GM23338 (cell line): ENCODE measurements at regions not wholly inside any gene's neighbourhood (a gene's known extent, or its start where the extent isn't known, plus 50 kb on each side); places are given as distances from the start of the nearest gene placed in this dataset.

Experiments used
- ATAC-seq: fragments of 200-7000 bp; cut with Tn5 transposase; 3 replicates; pipeline ENCODE4 v1.9.1; 2020
- DNase-seq: peaks from one replicate; pipeline ENCODE4 v3.0.0-alpha.2; 2015; ENCODE audit warnings: low spot score
- H2AFZ ChIP-seq: fragments of 200-600 bp; sonication (generic); 2 replicates; pipeline ENCODE4 v1.8.0; 2016; ENCODE audit warnings: antibody characterized with exemption, mild to moderate bottlenecking, moderate library complexity
- H3F3A ChIP-seq: fragments of 200-600 bp; sonication (generic); replicated peaks from 2 replicates; pipeline ENCODE4 v1.8.0; 2017; ENCODE audit warnings: antibody characterized with exemption, mixed run types, low read depth
- H3K27ac ChIP-seq: fragments of 200-600 bp; sonication (generic); 2 replicates; pipeline ENCODE4 v1.6.1; 2016; ENCODE audit warnings: low read depth
- H3K27me3 ChIP-seq: fragments of 200-600 bp; sonication (generic); 2 replicates; pipeline ENCODE4 v1.8.0; 2016; ENCODE audit warnings: mild to moderate bottlenecking, mixed run types, moderate library complexity; ENCODE audit not compliant: insufficient read depth
- H3K36me3 ChIP-seq: fragments of 200-600 bp; sonication (generic); 2 replicates; pipeline ENCODE4 v1.8.0; 2016; ENCODE audit warnings: mild to moderate bottlenecking; ENCODE audit not compliant: insufficient read depth
- H3K4me1 ChIP-seq: fragments of 200-600 bp; sonication (generic); 2 replicates; pipeline ENCODE4 v1.8.0; 2016; ENCODE audit warnings: mild to moderate bottlenecking, moderate library complexity; ENCODE audit not compliant: insufficient read depth
- H3K4me2 ChIP-seq: fragments of 200-600 bp; sonication (generic); 2 replicates; pipeline ENCODE4 v1.7.1; 2017; ENCODE audit warnings: mixed run types
- H3K4me3 ChIP-seq: fragments of 200-600 bp; sonication (generic); 2 replicates; pipeline ENCODE4 v1.6.1; 2016; ENCODE audit warnings: mixed run types
- H3K79me2 ChIP-seq: fragments of 200-600 bp; sonication (generic); replicated peaks from 2 replicates; pipeline ENCODE4 v1.8.0; 2017; ENCODE audit warnings: mild to moderate bottlenecking; ENCODE audit not compliant: insufficient read depth
- H3K9me2 ChIP-seq: fragments of 200-600 bp; sonication (generic); 2 replicates; pipeline ENCODE4 v1.8.0; 2017; ENCODE audit not compliant: insufficient read depth
- H4K20me1 ChIP-seq: fragments of 200-600 bp; sonication (generic); replicated peaks from 2 replicates; pipeline ENCODE4 v1.8.0; 2017; ENCODE audit warnings: mild to moderate bottlenecking; ENCODE audit not compliant: insufficient read depth
- H3K27ac Mint-ChIP-seq: 2 replicates; pipeline ENCODE4 v1.8.0; 2020; ENCODE audit warnings: inconsistent platforms, mild to moderate bottlenecking, moderate library complexity, mixed read lengths
- H3K27me3 Mint-ChIP-seq: 3 replicates; pipeline ENCODE4 v1.8.0; 2022; ENCODE audit warnings: low read depth, mild to moderate bottlenecking, moderate library complexity, mixed read lengths, inconsistent platforms; ENCODE audit not compliant: insufficient read depth, poor library complexity
- H3K36me3 Mint-ChIP-seq: 3 replicates; pipeline ENCODE4 v1.8.0; 2021; ENCODE audit warnings: low read depth, mild to moderate bottlenecking, inconsistent platforms, moderate library complexity, mixed read lengths
- H3K4me1 Mint-ChIP-seq: 3 replicates; pipeline ENCODE4 v1.8.0; 2020; ENCODE audit warnings: mild to moderate bottlenecking, inconsistent platforms, mixed read lengths
- H3K4me3 Mint-ChIP-seq: 3 replicates; pipeline ENCODE4 v1.8.0; 2021; ENCODE audit warnings: moderate library complexity, mild to moderate bottlenecking, inconsistent platforms, mixed read lengths
- H3K9me3 Mint-ChIP-seq: 3 replicates; pipeline ENCODE4 v1.8.0; 2020; ENCODE audit warnings: moderate library complexity, mild to moderate bottlenecking, inconsistent platforms, mixed read lengths
- CREB1 ChIP-seq: fragments of 250-450 bp; sonication (Bioruptor Pico); IDR thresholded peaks from 2 replicates; pipeline ENCODE4 v1.5.0; 2020; ENCODE audit warnings: low read depth, mild to moderate bottlenecking, moderate library complexity
- CTCF ChIP-seq, 2 experiments: fragments of 200-600 bp in 1 of 2; sonication (generic) in 1 of 2; conservative IDR thresholded peaks; 2 replicates each; pipeline versions ENCODE4 v1.5.1 to v1.6.1; 2016 to 2017; ENCODE audit warnings: antibody characterized with exemption in 2 of 2, low read depth in 2 of 2, mild to moderate bottlenecking in 2 of 2, moderate library complexity in 1 of 2
- ETS1 ChIP-seq: IDR thresholded peaks from 2 replicates; pipeline ENCODE4 v1.6.1; 2016; ENCODE audit warnings: antibody characterized with exemption
- EZH2 ChIP-seq: fragments of 200-600 bp; sonication (generic); IDR thresholded peaks from one replicate; pipeline ENCODE4 v1.8.0; 2017; ENCODE audit warnings: antibody characterized with exemption, mild to moderate bottlenecking, low read depth; ENCODE audit not compliant: unreplicated experiment
- EZH2phosphoT487 ChIP-seq: fragments of 200-600 bp; sonication (generic); IDR thresholded peaks from one replicate; pipeline ENCODE4 v1.8.1; 2018; ENCODE audit warnings: antibody characterized with exemption; ENCODE audit not compliant: unreplicated experiment
- JUNB ChIP-seq: IDR thresholded peaks from one replicate; pipeline ENCODE4 v1.6.1; 2016; ENCODE audit warnings: antibody characterized with exemption; ENCODE audit not compliant: unreplicated experiment
- NANOG ChIP-seq: IDR thresholded peaks from 2 replicates; pipeline ENCODE4 v1.6.1; 2016; ENCODE audit warnings: antibody characterized with exemption, borderline replicate concordance
- POLR2AphosphoS5 ChIP-seq: IDR thresholded peaks from 2 replicates; pipeline ENCODE4 v1.6.1; 2016; ENCODE audit warnings: antibody characterized with exemption, low read depth
- REST ChIP-seq: IDR thresholded peaks from one replicate; pipeline ENCODE4 v1.6.1; 2018; ENCODE audit warnings: antibody characterized with exemption; ENCODE audit not compliant: unreplicated experiment
- STAT1 ChIP-seq: IDR thresholded peaks from one replicate; pipeline ENCODE4 v1.6.1; 2016; ENCODE audit warnings: antibody characterized with exemption; ENCODE audit not compliant: unreplicated experiment
- ZNF114 ChIP-seq: fragments of 250-450 bp; sonication (Bioruptor Pico); IDR thresholded peaks from 2 replicates; pipeline ENCODE4 v1.5.0; 2020; ENCODE audit warnings: mild to moderate bottlenecking, moderate library complexity
- ZNF331 ChIP-seq: fragments of 250-450 bp; sonication (Bioruptor Pico); IDR thresholded peaks from 2 replicates; pipeline ENCODE4 v1.5.0; 2020; ENCODE audit warnings: low read depth, mild to moderate bottlenecking, moderate library complexity
- TF ChIP-seq, protein P1 (sequence below): fragments of 250-450 bp; sonication (Bioruptor Pico); IDR thresholded peaks from 2 replicates; pipeline ENCODE4 v1.5.0; 2020; ENCODE audit warnings: mild to moderate bottlenecking, moderate library complexity

- Histone ChIP-seq H4K20me1 (no peaks in the 10 kb centered on the region), H2AFZ (no peak overlapping the region), H3K79me2 (no peaks in the 10 kb centered on the region), H3K36me3 (no peaks in the 10 kb centered on the region), H3K27me3 (no peaks in the 10 kb centered on the region), H3K4me3 (no peak overlapping the region), H3K4me1 (no peaks in the 10 kb centered on the region; the same call in 1 of the 2 replicates), H3F3A (no peaks in the 10 kb centered on the region), H3K9me2 (peaks cover 6% of the 10 kb centered on the region; the same call in 1 of the 2 replicates), H3K27ac (no peak overlapping the region), H3K4me2 (no peak overlapping the region)
- H3K27ac Mint-ChIP-seq, result no peak overlapping the region
- H3K27me3 Mint-ChIP-seq, result peaks cover 10% of the 10 kb centered on the region
- no peaks in the 10 kb centered on the region; the same call in 2 of the 3 replicates for H3K36me3 Mint-ChIP-seq
- no peak for TF ChIP-seq CREB1
- TF ChIP-seq POLR2AphosphoS5, result no peak
- no peak for TF ChIP-seq STAT1
- no peak for TF ChIP-seq EZH2
- no peak for TF ChIP-seq CTCF (conservative IDR thresholded peaks at IDR 0.05; ENCODE audit: low read depth in 2 of 2)
- no peak for TF ChIP-seq ZNF331 (CRISPR knock-in tag)
- TF ChIP-seq, protein P1, sequence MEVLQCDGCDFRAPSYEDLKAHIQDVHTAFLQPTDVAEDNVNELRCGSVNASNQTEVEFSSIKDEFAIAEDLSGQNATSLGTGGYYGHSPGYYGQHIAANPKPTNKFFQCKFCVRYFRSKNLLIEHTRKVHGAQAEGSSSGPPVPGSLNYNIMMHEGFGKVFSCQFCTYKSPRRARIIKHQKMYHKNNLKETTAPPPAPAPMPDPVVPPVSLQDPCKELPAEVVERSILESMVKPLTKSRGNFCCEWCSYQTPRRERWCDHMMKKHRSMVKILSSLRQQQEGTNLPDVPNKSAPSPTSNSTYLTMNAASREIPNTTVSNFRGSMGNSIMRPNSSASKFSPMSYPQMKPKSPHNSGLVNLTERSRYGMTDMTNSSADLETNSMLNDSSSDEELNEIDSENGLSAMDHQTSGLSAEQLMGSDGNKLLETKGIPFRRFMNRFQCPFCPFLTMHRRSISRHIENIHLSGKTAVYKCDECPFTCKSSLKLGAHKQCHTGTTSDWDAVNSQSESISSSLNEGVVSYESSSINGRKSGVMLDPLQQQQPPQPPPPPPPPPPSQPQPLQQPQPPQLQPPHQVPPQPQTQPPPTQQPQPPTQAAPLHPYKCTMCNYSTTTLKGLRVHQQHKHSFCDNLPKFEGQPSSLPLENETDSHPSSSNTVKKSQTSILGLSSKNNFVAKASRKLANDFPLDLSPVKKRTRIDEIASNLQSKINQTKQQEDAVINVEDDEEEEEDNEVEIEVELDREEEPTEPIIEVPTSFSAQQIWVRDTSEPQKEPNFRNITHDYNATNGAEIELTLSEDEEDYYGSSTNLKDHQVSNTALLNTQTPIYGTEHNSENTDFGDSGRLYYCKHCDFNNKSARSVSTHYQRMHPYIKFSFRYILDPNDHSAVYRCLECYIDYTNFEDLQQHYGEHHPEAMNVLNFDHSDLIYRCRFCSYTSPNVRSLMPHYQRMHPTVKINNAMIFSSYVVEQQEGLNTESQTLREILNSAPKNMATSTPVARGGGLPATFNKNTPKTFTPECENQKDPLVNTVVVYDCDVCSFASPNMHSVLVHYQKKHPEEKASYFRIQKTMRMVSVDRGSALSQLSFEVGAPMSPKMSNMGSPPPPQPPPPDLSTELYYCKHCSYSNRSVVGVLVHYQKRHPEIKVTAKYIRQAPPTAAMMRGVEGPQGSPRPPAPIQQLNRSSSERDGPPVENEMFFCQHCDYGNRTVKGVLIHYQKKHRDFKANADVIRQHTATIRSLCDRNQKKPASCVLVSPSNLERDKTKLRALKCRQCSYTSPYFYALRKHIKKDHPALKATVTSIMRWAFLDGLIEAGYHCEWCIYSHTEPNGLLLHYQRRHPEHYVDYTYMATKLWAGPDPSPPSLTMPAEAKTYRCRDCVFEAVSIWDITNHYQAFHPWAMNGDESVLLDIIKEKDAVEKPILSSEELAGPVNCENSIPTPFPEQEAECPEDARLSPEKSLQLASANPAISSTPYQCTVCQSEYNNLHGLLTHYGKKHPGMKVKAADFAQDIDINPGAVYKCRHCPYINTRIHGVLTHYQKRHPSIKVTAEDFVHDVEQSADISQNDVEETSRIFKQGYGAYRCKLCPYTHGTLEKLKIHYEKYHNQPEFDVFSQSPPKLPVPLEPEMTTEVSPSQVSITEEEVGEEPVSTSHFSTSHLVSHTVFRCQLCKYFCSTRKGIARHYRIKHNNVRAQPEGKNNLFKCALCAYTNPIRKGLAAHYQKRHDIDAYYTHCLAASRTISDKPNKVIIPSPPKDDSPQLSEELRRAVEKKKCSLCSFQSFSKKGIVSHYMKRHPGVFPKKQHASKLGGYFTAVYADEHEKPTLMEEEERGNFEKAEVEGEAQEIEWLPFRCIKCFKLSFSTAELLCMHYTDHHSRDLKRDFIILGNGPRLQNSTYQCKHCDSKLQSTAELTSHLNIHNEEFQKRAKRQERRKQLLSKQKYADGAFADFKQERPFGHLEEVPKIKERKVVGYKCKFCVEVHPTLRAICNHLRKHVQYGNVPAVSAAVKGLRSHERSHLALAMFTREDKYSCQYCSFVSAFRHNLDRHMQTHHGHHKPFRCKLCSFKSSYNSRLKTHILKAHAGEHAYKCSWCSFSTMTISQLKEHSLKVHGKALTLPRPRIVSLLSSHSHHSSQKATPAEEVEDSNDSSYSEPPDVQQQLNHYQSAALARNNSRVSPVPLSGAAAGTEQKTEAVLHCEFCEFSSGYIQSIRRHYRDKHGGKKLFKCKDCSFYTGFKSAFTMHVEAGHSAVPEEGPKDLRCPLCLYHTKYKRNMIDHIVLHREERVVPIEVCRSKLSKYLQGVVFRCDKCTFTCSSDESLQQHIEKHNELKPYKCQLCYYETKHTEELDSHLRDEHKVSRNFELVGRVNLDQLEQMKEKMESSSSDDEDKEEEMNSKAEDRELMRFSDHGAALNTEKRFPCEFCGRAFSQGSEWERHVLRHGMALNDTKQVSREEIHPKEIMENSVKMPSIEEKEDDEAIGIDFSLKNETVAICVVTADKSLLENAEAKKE, result no peak
- TF ChIP-seq REST, result no peak
- no peak for TF ChIP-seq ZNF114 (CRISPR knock-in tag)
- no peak for TF ChIP-seq JUNB
- TF ChIP-seq NANOG, result no peak
- TF ChIP-seq ETS1, result no peak
- TF ChIP-seq EZH2phosphoT487, result no peak
- ATAC-seq, result no peak
- H3K4me1 Mint-ChIP-seq, result peaks cover 13% of the 10 kb centered on the region
- no peak overlapping the region for H3K4me3 Mint-ChIP-seq
- H3K9me3 Mint-ChIP-seq, result no peaks in the 10 kb centered on the region; the same call in 2 of the 3 replicates
- DNase-seq, result no peak
Measured at GRCh38 chr10:34006471-34006870, 672.0 kb upstream of the NRP1 start.
